ENCODE measurements at regions not wholly inside any gene's neighbourhood (a gene's known extent, or its start where the extent isn't known, plus 50 kb on each side); places are given as distances from the start of the nearest gene placed in this dataset.

GRCh38 chr20:41694796-41695195, 76.6 kb upstream of the CHD6 start:
- Histone ChIP-seq H4K20me1 (replicated peaks; ENCODE audit: insufficient read depth) (no peaks in the 10 kb centered on the region), H3F3A (replicated peaks; ENCODE audit: low read depth) (no peaks in the 10 kb centered on the region), H3K27me3 (ENCODE audit: insufficient read depth) (no peaks in the 10 kb centered on the region), H3K36me3 (ENCODE audit: insufficient read depth) (no peaks in the 10 kb centered on the region), H3K4me3 (peak overlapping the region; percentile 66), H3K27ac (ENCODE audit: low read depth) (no peak overlapping the region), H3K4me1 (ENCODE audit: insufficient read depth) (peaks cover 8% of the 10 kb centered on the region; the same call in 1 of the 2 replicates), H3K9me2 (ENCODE audit: insufficient read depth) (peaks cover 5% of the 10 kb centered on the region), H3K4me2 (peak overlapping the region; percentile 77), H2AFZ (no peak overlapping the region), H3K79me2 (replicated peaks; ENCODE audit: insufficient read depth) (no peaks in the 10 kb centered on the region)
- Mint-ChIP-seq H3K27me3 (ENCODE audit: insufficient read depth, low read depth, poor library complexity) (peaks cover 13% of the 10 kb centered on the region), H3K9me3 (no peaks in the 10 kb centered on the region; the same call in 2 of the 3 replicates), H3K4me1 (peaks cover 21% of the 10 kb centered on the region), H3K36me3 (ENCODE audit: low read depth) (no peaks in the 10 kb centered on the region), H3K27ac (no peak overlapping the region), H3K4me3 (peak overlapping the region; percentile 86; the same call in 1 of the 3 replicates)
- DNase-seq (ENCODE audit: low spot score): no peak
- no peak for ATAC-seq
- TF ChIP-seq ZNF114 (CRISPR knock-in tag; IDR thresholded peaks at IDR 0.05) (no peak), ZNF462 (CRISPR knock-in tag; IDR thresholded peaks at IDR 0.05) (no peak), ZNF331 (CRISPR knock-in tag; IDR thresholded peaks at IDR 0.05; ENCODE audit: low read depth) (no peak), EZH2phosphoT487 (IDR thresholded peaks at IDR 0.05; ENCODE audit: unreplicated experiment) (no peak), EZH2 (IDR thresholded peaks at IDR 0.05; ENCODE audit: low read depth, unreplicated experiment) (no peak), CREB1 (CRISPR knock-in tag; IDR thresholded peaks at IDR 0.05; ENCODE audit: low read depth) (no peak), NANOG (IDR thresholded peaks at IDR 0.05; ENCODE audit: borderline replicate concordance) (no peak), STAT1 (IDR thresholded peaks at IDR 0.05; ENCODE audit: unreplicated experiment) (no peak), POLR2AphosphoS5 (IDR thresholded peaks at IDR 0.05; ENCODE audit: low read depth) (no peak)
